ENCODE measurements at regions not wholly inside any gene's neighbourhood (a gene's known extent, or its start where the extent isn't known, plus 50 kb on each side); places are given as distances from the start of the nearest gene placed in this dataset.

GRCh38 chr5:173735691-173736090 is 119.2 kb upstream of the BOD1 start:
- TF ChIP-seq CTCF (IDR thresholded peaks at IDR 0.05; ENCODE audit: control insufficient read depth, extremely low read depth, insufficient read depth): no peak
- H3K4me3 ChIP-seq (ENCODE audit: low read depth, low read length): no peak overlapping the region
- no peak for DNase-seq (ENCODE audit: low read depth)

GRCh38 chr5:173736374-173736773 is 119.9 kb upstream of the BOD1 start:
- no peak for DNase-seq (ENCODE audit: low read depth)
- H3K4me3 ChIP-seq (ENCODE audit: low read depth, low read length): no peak overlapping the region
- no peak for TF ChIP-seq CTCF (IDR thresholded peaks at IDR 0.05; ENCODE audit: control insufficient read depth, extremely low read depth, insufficient read depth)

- H3K4me3 ChIP-seq (ENCODE audit: low read depth, low read length): no peak overlapping the region
- no peak for DNase-seq (ENCODE audit: low read depth)
- no peak for TF ChIP-seq CTCF (IDR thresholded peaks at IDR 0.05; ENCODE audit: control insufficient read depth, extremely low read depth, insufficient read depth)
These were observed 120.5 kb upstream of the BOD1 start for GRCh38 chr5:173736923-173737412.

GRCh38 chr5:173739741-173740140 is 123.3 kb upstream of the BOD1 start:
- no peak for DNase-seq (ENCODE audit: low read depth)
- H3K4me3 ChIP-seq (ENCODE audit: low read depth, low read length): no peak overlapping the region
- TF ChIP-seq CTCF (IDR thresholded peaks at IDR 0.05; ENCODE audit: control insufficient read depth, extremely low read depth, insufficient read depth): no peak

- DNase-seq (ENCODE audit: low read depth): no peak
- no peak overlapping the region for H3K4me3 ChIP-seq (ENCODE audit: low read depth, low read length)
- TF ChIP-seq CTCF (IDR thresholded peaks at IDR 0.05; ENCODE audit: control insufficient read depth, extremely low read depth, insufficient read depth): no peak
These were observed 124.0 kb upstream of the BOD1 start for GRCh38 chr5:173740400-173740799.

GRCh38 chr5:173741087-173741486 is 124.6 kb upstream of the BOD1 start:
- no peak overlapping the region for H3K4me3 ChIP-seq (ENCODE audit: low read depth, low read length)
- no peak for TF ChIP-seq CTCF (IDR thresholded peaks at IDR 0.05; ENCODE audit: control insufficient read depth, extremely low read depth, insufficient read depth)
- no peak for DNase-seq (ENCODE audit: low read depth)

- no peak for DNase-seq (ENCODE audit: low read depth)
- H3K4me3 ChIP-seq (ENCODE audit: low read depth, low read length): no peak overlapping the region
- no peak for TF ChIP-seq CTCF (IDR thresholded peaks at IDR 0.05; ENCODE audit: control insufficient read depth, extremely low read depth, insufficient read depth)
These were observed 125.4 kb upstream of the BOD1 start for GRCh38 chr5:173741729-173742431.
